ENCODE measurements at regions not wholly inside any gene's neighbourhood (a gene's known extent, or its start where the extent isn't known, plus 50 kb on each side); places are given as distances from the start of the nearest gene placed in this dataset.

GRCh38 chr3:154559623-154560022 lies 129.6 kb upstream of the GPR149 start:
- no peak for DNase-seq (ENCODE audit: low read depth in 1 of 2, low spot score in 1 of 2)
- Histone ChIP-seq H3K4me3 (no peak overlapping the region), H3K4me1 (ENCODE audit: low read depth) (no peaks in the 10 kb centered on the region), H3K9me3 (ENCODE audit: low read depth) (no peaks in the 10 kb centered on the region), H3K36me3 (no peaks in the 10 kb centered on the region), H3K27ac (no peak overlapping the region), H3K27me3 (no peaks in the 10 kb centered on the region)
- TF ChIP-seq CTCF (IDR thresholded peaks at IDR 0.05; ENCODE audit: low read depth, low read length), result no peak

GRCh38 chr3:154552338-154552737 lies 122.3 kb upstream of the GPR149 start:
- no peak overlapping the region for H3K4me3 ChIP-seq

GRCh38 chr3:154549391-154549790 lies 119.4 kb upstream of the GPR149 start:
- TF ChIP-seq CTCF (IDR thresholded peaks at IDR 0.05; ENCODE audit: low read depth, low read length), result no peak
- no peaks in the 10 kb centered on the region for H3K36me3 ChIP-seq
- H3K27me3 ChIP-seq, result no peaks in the 10 kb centered on the region
- no peak overlapping the region for H3K4me3 ChIP-seq
- H3K9me3 ChIP-seq (ENCODE audit: low read depth), result no peaks in the 10 kb centered on the region
- no peak for DNase-seq (ENCODE audit: low read depth in 1 of 2, low spot score in 1 of 2)
- H3K4me1 ChIP-seq (ENCODE audit: low read depth), result no peaks in the 10 kb centered on the region
- H3K27ac ChIP-seq, result no peak overlapping the region

More at GRCh38 chr3:154552338-154552737, 122.3 kb upstream of the GPR149 start:
- DNase-seq (ENCODE audit: low read depth in 1 of 2, low spot score in 1 of 2), result no peak
- H3K27ac ChIP-seq, result no peak overlapping the region
- no peaks in the 10 kb centered on the region for H3K27me3 ChIP-seq
- no peak for TF ChIP-seq CTCF (IDR thresholded peaks at IDR 0.05; ENCODE audit: low read depth, low read length)
- no peaks in the 10 kb centered on the region for H3K36me3 ChIP-seq
- no peaks in the 10 kb centered on the region for H3K4me1 ChIP-seq (ENCODE audit: low read depth)
- H3K9me3 ChIP-seq (ENCODE audit: low read depth), result no peaks in the 10 kb centered on the region

GRCh38 chr3:154548341-154548740 lies 118.4 kb upstream of the GPR149 start:
- Histone ChIP-seq H3K36me3 (no peaks in the 10 kb centered on the region), H3K27ac (no peak overlapping the region), H3K27me3 (no peaks in the 10 kb centered on the region), H3K9me3 (ENCODE audit: low read depth) (no peaks in the 10 kb centered on the region), H3K4me1 (ENCODE audit: low read depth) (no peaks in the 10 kb centered on the region), H3K4me3 (no peak overlapping the region)
- TF ChIP-seq CTCF (IDR thresholded peaks at IDR 0.05; ENCODE audit: low read depth, low read length), result no peak
- DNase-seq (ENCODE audit: low read depth in 1 of 2, low spot score in 1 of 2), result no peak

GRCh38 chr3:154542837-154543236 lies 112.8 kb upstream of the GPR149 start:
- Histone ChIP-seq H3K27me3 (no peaks in the 10 kb centered on the region), H3K9me3 (ENCODE audit: low read depth) (no peaks in the 10 kb centered on the region), H3K4me3 (no peak overlapping the region), H3K27ac (no peak overlapping the region), H3K36me3 (no peaks in the 10 kb centered on the region), H3K4me1 (ENCODE audit: low read depth) (no peaks in the 10 kb centered on the region)
- TF ChIP-seq CTCF (IDR thresholded peaks at IDR 0.05; ENCODE audit: low read depth, low read length), result no peak
- DNase-seq (ENCODE audit: low read depth in 1 of 2, low spot score in 1 of 2), result no peak

Measured in cardiac muscle cell (in vitro differentiated cells and primary cell).